ENCODE measurements at regions not wholly inside any gene's neighbourhood (a gene's known extent, or its start where the extent isn't known, plus 50 kb on each side); places are given as distances from the start of the nearest gene placed in this dataset.

- DNase-seq: no peak
Observed at GRCh38 chr12:69097619-69098368, 141.6 kb upstream of the CPSF6 start.

DNA sequence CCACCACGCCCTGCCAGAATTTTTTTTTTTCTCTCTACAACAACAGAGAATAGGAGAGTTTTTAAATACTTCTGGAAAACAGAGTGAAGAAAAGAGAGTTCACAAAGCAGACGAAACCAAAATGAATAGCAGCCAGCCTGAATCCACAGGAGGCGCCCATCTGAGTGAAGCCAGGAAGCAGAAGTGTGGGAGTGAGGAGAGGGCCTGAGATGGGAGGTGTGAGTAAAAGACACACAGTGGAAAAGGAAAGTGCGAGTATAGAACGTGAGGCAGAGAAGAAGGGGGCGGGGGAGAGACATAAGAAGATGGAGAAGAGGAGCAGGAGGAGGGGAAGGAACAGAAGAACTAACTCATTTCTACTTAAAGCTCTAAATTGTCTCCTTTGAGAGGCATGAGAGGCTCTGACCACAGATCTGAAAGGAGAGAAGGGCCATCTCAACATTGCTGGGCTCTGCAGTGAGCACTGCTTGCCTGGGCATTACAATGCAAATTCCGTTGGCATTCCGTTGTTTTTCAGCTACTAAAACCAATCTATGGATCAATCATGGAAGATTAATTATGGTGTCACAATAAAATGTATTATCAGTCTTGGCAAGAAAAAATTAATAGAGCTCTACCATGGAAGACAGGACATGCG is 140.1 kb upstream of the CPSF6 start:
- no peak for DNase-seq

DNA sequence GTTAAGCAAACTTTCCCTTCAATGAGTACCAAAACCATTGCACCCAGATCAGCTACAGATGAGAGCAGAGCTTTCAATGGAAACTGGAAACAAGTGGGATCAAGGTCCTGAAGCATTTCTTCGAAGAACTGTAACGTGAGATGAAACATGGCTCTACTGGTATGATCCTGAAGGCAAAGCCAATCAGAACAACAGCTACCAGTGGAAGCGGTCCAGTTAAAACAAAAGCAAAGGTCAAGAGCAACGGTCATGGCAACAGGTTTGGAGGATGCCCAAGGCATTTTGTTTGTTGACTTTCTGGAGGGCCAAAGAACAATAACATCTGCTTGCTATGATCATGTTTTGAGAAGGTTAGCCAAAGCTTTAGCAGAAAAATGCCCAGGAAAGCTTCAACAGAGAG is 137.9 kb upstream of the CPSF6 start:
- no peak for DNase-seq

- no peak for DNase-seq
Observed at GRCh38 chr12:69102856-69103255, 136.5 kb upstream of the CPSF6 start.

- no peak for DNase-seq
Observed at GRCh38 chr12:69105101-69105962, 134.0 kb upstream of the CPSF6 start.

DNA sequence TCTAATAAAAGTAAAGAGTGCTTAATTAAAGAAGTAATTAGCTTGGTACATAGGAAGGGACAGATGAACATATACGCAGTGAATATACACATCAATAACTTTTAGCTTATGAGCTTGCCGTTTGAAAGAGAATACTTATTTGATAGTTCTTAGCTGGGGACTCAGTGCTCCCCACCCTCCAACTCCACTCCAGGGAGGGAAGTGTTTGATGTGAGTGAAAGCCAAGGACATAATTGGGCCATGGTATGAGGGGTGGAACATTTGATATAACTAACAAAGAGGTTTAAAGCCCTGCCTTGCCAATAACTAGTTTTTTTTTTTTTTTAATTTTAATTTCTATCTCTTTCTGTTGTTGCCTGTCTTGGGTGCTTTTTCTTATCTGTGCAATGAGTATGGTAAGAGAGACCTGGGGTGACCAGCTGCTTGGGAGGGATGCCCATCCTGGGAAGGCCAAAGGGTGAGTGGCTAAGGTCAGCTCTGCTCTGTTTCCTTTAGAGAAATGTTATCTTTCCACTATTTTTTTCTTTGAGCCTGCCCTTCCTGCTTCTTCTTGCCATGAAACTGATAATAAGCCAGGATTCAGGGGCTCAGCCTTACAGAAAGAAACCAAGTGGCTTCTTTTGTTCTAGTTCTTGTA is 132.8 kb upstream of the CPSF6 start:
- no peak for DNase-seq

DNA sequence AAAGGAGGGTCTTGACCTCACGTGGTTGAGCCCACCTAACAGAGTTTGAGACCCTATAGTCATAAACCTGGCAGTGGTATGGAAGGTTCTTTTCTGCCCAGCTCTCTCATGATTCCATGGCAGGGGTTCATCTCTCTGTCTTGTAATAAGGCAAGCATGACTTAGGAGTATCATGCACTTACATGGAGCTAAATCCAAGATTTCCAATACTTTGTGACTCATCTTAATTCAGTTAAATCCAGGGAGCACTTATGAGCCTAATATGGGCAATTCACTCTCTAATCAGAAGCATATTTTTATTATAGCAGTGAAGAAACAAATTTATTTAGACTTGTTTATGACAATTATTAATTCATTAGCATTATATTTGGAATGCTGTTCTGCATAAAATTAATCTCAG is 131.8 kb upstream of the CPSF6 start:
- DNase-seq: no peak

- DNase-seq: no peak
Observed at GRCh38 chr12:69108037-69108436, 131.3 kb upstream of the CPSF6 start.

DNA sequence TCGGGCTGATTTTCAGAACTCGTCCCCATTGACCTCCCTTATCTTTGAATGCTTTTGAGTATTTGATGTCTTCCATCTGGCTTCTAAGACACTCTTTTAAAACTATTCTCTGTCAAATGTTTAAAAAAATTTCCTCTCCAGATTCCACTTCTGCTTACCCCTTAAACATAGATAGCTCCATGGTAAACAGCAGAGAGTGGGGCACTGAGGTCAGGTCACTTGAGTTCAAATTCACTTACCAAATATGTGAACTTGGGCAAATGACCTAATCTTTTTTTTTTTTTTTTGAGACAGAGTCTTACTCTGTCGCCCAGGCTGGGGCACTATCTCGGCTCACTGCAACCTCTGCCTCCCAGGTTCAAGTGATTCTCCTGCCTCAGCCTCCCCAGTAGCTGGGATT is 126.8 kb upstream of the CPSF6 start:
- no peak for DNase-seq

DNA sequence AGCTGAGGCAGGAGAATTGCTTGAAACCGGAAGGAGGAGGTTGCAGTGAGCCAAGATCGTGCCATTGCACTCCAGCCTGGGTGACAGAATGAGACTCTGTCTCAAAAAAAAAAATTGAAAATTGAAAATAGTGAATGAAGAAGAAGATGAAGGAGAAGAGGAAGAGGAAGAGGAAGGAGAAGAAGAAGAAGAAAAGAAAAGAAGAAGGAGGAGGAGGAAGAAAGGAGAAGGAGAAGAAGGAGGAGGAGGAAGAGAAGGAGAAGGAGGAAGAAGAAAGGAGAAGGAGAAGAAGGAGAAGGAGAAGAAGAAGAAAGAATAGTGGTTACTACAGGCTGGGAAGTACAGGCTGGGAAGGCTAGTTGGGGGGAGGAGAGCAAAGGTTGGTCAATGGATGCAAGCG is 124.3 kb upstream of the CPSF6 start:
- no peak for DNase-seq

- no peak for DNase-seq
Observed at GRCh38 chr12:69115951-69116350, 123.4 kb upstream of the CPSF6 start.

DNA sequence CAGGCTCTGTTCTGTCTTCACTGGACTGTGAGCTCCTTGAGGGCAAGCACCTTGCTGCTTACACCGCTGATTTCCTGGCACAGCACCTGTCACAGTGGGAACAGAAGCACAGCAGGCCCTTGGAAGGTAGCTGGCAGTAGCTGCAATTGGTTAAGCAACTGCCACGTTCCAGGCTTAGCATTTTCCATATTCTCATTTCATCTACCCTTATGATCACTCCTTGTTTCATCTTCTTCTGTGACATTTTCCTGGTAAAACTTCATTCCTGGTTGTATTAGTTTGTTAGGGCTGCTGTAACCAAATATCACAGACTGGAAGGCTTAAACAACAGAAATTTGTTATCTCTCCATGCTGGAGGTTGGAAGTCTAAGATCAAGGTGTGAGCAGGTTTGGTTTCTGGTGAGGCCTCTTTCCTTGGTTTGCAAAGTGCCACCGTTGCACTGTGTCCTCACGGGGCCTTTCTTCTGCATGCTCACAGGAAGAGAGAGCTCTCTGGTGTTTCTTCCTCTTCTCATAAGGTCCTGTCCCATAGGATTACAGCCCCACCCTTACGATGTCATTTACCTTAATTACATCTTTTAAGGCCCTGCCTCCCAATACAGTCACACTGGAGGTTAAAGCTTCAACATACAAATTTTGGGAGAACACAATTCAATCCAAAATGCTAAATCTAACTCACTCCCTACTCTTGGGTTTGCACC is 121.7 kb upstream of the CPSF6 start:
- DNase-seq: no peak

DNA sequence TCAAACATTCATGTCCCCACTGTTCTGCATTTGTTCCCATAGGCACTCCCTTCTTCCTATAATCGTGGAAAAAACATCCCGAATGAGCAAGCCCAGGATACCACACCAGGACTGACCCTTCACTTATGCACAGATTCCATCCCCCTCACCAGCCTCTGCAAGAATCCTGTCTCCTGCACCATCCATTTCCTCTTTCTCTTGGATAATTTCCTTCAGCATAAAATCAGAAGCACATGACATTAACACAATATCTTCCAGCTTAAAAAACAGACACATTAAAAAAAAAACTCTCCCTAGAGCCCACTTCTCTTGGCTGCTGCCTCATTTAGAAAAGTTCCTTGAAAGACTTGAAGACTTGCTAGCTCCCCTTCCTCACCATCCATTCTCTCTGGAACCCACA is 120.9 kb upstream of the CPSF6 start:
- no peak for DNase-seq

- no peak for DNase-seq
Observed at GRCh38 chr12:69119770-69120169, 119.6 kb upstream of the CPSF6 start.

- DNase-seq: no peak
Observed at GRCh38 chr12:69120354-69120753, 119.0 kb upstream of the CPSF6 start.

GRCh38 chr12:69123311-69123710 is 116.1 kb upstream of the CPSF6 start:
- DNase-seq: no peak

DNA sequence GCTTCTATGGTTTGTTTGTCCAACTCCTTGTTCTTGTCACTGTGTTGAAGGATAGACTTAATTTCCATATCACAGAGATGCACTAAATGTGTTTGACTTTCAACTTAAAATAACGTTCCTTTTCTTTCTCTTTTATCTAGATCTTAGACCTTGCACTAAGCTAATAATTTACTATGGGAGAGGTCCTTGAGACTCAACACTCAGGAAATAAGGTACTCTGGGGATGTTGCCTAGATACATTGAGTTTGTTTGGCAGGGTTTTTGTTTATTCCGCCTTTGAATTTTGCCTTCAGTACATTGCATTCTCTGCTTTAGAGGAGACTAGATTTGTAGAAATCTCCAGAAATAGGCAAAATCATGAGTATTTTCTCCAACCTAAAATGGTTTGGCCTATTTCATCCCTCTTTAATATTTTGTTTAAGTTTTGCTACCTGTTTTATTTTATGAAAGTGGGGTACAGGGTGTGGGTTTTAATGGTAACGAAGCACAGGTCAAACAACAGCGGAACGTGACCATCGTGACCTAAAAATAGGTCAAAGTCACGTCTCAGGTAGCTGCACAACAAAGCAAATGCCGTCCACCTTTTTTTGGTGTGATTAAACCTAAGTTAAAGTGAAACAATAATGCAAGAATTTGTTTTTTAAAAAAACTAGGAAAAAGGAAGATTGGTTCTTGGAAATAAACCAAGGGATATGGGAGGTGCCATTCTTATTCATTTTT is 115.3 kb upstream of the CPSF6 start:
- DNase-seq: no peak

DNA sequence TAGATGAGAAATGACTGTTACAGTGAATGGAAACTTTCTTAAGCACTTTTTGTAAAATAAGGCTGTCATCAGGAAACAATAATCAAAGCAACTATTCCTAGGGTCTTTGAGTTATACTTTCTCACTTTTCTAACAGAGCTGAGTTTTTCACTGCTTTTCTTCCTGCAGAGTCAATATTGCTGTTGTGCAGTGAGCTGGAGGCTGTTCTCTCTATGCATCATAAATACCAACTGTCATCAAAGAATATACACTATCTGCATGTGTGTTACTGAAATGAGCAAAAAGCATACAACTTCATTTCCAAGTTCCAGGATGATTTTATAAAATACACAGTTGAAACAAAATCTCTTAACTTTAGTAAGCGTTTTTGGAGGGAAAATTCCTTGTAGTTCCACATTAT is 110.4 kb upstream of the CPSF6 start:
- no peak for DNase-seq

DNA sequence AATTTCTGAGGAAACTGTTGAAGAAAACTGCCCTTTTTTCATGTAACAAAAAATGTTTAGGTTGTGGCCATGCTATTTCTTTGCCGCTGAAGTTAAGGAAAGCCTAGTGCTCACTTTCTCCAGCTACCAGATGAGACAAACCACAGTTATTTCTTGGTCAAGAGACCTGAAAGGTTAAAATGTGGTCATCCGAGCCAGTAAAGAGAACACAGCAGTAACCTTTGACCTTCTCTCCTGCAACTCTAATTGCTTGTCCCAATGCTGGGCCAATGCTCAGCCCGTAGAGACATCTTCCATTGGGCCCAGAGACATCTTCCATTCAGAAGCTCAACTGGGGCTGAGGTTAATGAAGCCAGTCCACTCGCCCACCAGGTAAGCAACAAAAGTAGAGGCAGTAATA is 109.8 kb upstream of the CPSF6 start:
- no peak for DNase-seq

DNA sequence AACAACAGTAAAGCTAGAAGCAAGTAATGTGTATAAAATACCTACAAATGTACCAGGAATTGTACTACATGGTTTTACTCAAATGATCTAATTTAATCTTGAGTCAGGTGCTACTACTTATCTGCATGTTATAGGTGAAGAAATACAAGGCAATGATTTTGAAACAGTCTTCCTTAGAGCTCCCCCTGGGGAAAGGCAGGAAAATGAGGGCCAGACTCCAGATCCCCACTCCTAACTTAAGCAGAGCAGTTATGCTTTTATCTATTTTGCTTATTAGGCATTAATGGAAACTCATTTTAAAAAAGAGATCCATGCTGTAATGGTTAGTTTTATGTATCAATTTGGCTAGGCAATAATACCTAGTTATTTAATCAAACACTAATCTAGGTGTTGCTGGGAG is 109.3 kb upstream of the CPSF6 start:
- no peak for DNase-seq

- DNase-seq: no peak
Observed at GRCh38 chr12:69131077-69131476, 108.3 kb upstream of the CPSF6 start.

Data from effector CD4-positive, alpha-beta T cell (primary cell).